OCI-LY3 (cell line): ENCODE measurements at regions not wholly inside any gene's neighbourhood (a gene's known extent, or its start where the extent isn't known, plus 50 kb on each side); places are given as distances from the start of the nearest gene placed in this dataset.

Source experiments
- H2AFZ ChIP-seq: fragments of 200-600, 300-600 bp; shearing (Covaris generic); 2 replicates; pipeline ENCODE4 v1.6.0; 2014; ENCODE audit warnings: antibody characterized with exemption, low read depth, low read length
- H3K27ac ChIP-seq: fragments of 200-600, 300-600 bp; sonication (generic); 2 replicates; pipeline ENCODE4 v1.5.1; 2014; ENCODE audit warnings: mild to moderate bottlenecking, low read length, moderate library complexity, mixed read lengths
- H3K27me3 ChIP-seq: fragments of 200-600, 300-600 bp; sonication (generic); 2 replicates; pipeline ENCODE4 v1.6.1; 2014; ENCODE audit warnings: low read depth, low read length, mixed read lengths
- H3K36me3 ChIP-seq: fragments of 200-600, 300-600 bp; sonication (generic); replicated peaks from 2 replicates; pipeline ENCODE3; 2014; ENCODE audit warnings: low read depth, low read length, mixed read lengths
- H3K4me1 ChIP-seq: fragments of 300-600, 200-600 bp; sonication (generic); 2 replicates; pipeline ENCODE4 v1.6.1; 2014; ENCODE audit warnings: low read length, mixed read lengths
- H3K4me2 ChIP-seq: fragments of 200-600, 300-600 bp; sonication (generic); 2 replicates; pipeline ENCODE4 v1.6.1; 2014; ENCODE audit warnings: low read length, mixed read lengths
- H3K4me3 ChIP-seq: fragments of 300-600, 200-600 bp; sonication (generic); 2 replicates; pipeline ENCODE4 v1.5.1; 2014; ENCODE audit warnings: antibody characterized with exemption, mild to moderate bottlenecking, low read length, moderate library complexity
- H3K79me2 ChIP-seq: fragments of 300-600, 200-600 bp; shearing (Covaris generic); 2 replicates; pipeline ENCODE4 v1.6.1; 2014; ENCODE audit warnings: mild to moderate bottlenecking, low read length, mixed read lengths
- H3K9ac ChIP-seq: fragments of 300-600, 200-600 bp; shearing (Covaris generic); 2 replicates; pipeline ENCODE4 v1.6.0; 2014; ENCODE audit warnings: mild to moderate bottlenecking, low read length, moderate library complexity
- H3K9me3 ChIP-seq: fragments of 200-600, 300-600 bp; shearing (Covaris generic); 2 replicates; pipeline ENCODE4 v1.6.1; 2014; ENCODE audit warnings: low read length, mixed read lengths; ENCODE audit not compliant: insufficient read depth
- H4K20me1 ChIP-seq: fragments of 200-600, 300-600 bp; sonication (generic); 2 replicates; pipeline ENCODE4 v1.6.1; 2016; ENCODE audit warnings: low read length, mixed read lengths; ENCODE audit not compliant: insufficient read depth
- CTCF ChIP-seq: fragments of 200-600, 300-600 bp; sonication (generic); IDR thresholded peaks from 2 replicates; pipeline ENCODE4 v1.5.1; 2014; ENCODE audit warnings: antibody characterized with exemption, low read length, low read depth
- EZH2phosphoT487 ChIP-seq: fragments of 200-600 bp; shearing (Covaris generic); IDR thresholded peaks from 2 replicates; pipeline ENCODE4 v1.6.1; 2018; ENCODE audit warnings: antibody characterized with exemption, mixed run types, low read depth

GRCh38 chr5:51002368-51002767 lies 335.9 kb downstream of the PARP8 start:
- Histone ChIP-seq H3K27me3 (no peaks in the 10 kb centered on the region), H3K4me3 (no peak overlapping the region), H3K9ac (no peak overlapping the region), H3K27ac (no peak overlapping the region), H3K9me3 (no peaks in the 10 kb centered on the region), H3K4me1 (no peaks in the 10 kb centered on the region), H4K20me1 (no peaks in the 10 kb centered on the region), H3K79me2 (no peaks in the 10 kb centered on the region), H3K4me2 (no peak overlapping the region), H2AFZ (no peak overlapping the region), H3K36me3 (no peaks in the 10 kb centered on the region)
- TF ChIP-seq CTCF = no peak
- no peak for TF ChIP-seq EZH2phosphoT487

GRCh38 chr5:51013036-51013435 lies 346.6 kb downstream of the PARP8 start:
- no peaks in the 10 kb centered on the region for H3K27me3 ChIP-seq
- H3K9ac ChIP-seq = no peak overlapping the region
- TF ChIP-seq CTCF (no peak), EZH2phosphoT487 (no peak)

GRCh38 chr5:51018423-51018822 lies 352.0 kb downstream of the PARP8 start:
- Histone ChIP-seq H2AFZ (no peak overlapping the region), H3K79me2 (no peaks in the 10 kb centered on the region), H3K36me3 (no peaks in the 10 kb centered on the region), H3K9ac (no peak overlapping the region), H3K27ac (no peak overlapping the region), H3K9me3 (no peaks in the 10 kb centered on the region), H4K20me1 (no peaks in the 10 kb centered on the region), H3K27me3 (no peaks in the 10 kb centered on the region), H3K4me1 (no peaks in the 10 kb centered on the region), H3K4me2 (no peak overlapping the region), H3K4me3 (no peak overlapping the region)
- TF ChIP-seq EZH2phosphoT487 (no peak), CTCF (no peak)

More at GRCh38 chr5:51013036-51013435, 346.6 kb downstream of the PARP8 start:
- Histone ChIP-seq H3K27ac (no peak overlapping the region), H4K20me1 (no peaks in the 10 kb centered on the region), H3K9me3 (no peaks in the 10 kb centered on the region), H3K4me1 (no peaks in the 10 kb centered on the region), H3K79me2 (no peaks in the 10 kb centered on the region), H3K4me2 (no peak overlapping the region), H3K4me3 (no peak overlapping the region), H2AFZ (no peak overlapping the region), H3K36me3 (no peaks in the 10 kb centered on the region)

GRCh38 chr5:51024263-51024662 lies 357.8 kb downstream of the PARP8 start:
- no peaks in the 10 kb centered on the region for H3K79me2 ChIP-seq
- no peak overlapping the region for H2AFZ ChIP-seq
- H3K4me2 ChIP-seq = no peak overlapping the region
- no peaks in the 10 kb centered on the region for H3K4me1 ChIP-seq
- no peaks in the 10 kb centered on the region for H3K9me3 ChIP-seq
- no peaks in the 10 kb centered on the region for H3K36me3 ChIP-seq
- H3K4me3 ChIP-seq = no peak overlapping the region
- H4K20me1 ChIP-seq = no peaks in the 10 kb centered on the region
- no peak for TF ChIP-seq CTCF
- no peak for TF ChIP-seq EZH2phosphoT487
- H3K27me3 ChIP-seq = no peaks in the 10 kb centered on the region
- no peak overlapping the region for H3K9ac ChIP-seq
- no peak overlapping the region for H3K27ac ChIP-seq
